ENCODE measurements at regions not wholly inside any gene's neighbourhood (a gene's known extent, or its start where the extent isn't known, plus 50 kb on each side); places are given as distances from the start of the nearest gene placed in this dataset.

DNA sequence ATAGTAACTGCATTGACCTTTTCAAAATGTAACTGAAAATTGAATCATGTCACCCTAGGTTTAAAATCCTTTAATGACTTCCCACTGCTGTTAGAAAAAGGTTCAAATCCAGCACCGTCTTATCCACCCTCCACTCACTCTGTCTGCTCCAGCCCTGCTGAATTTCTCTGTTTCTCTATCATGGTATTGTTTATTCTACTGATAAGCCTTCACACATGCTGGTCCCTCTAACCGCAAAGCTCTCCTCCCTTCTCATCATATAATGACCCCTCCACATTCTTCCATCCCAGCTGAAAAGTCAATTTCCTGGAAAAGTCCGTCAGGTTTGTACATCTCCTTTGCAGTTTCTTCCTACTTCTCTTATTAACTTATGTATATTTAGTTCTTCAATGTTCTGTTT lies 389.2 kb upstream of the F9 start:
- Histone ChIP-seq H3K9me2 (replicated peaks; ENCODE audit: low read length) (no peaks in the 10 kb centered on the region), H3K36me3 (ENCODE audit: low read depth, low read length) (no peaks in the 10 kb centered on the region), H3F3A (ENCODE audit: low read length, unreplicated experiment) (no peaks in the 10 kb centered on the region), H3K4me1 (ENCODE audit: insufficient read depth, low read length) (no peaks in the 10 kb centered on the region), H3K4me2 (ENCODE audit: low read length) (no peak overlapping the region), H3K27ac (ENCODE audit: low read length) (no peak overlapping the region), H3K27me3 (ENCODE audit: low read length) (no peaks in the 10 kb centered on the region), H3K79me2 (ENCODE audit: low read length) (no peaks in the 10 kb centered on the region), H4K20me1 (ENCODE audit: low read length) (no peaks in the 10 kb centered on the region), H3K9ac (ENCODE audit: low read length) (no peak overlapping the region), H2AFZ (ENCODE audit: low read length) (no peak overlapping the region), H3K4me3 (ENCODE audit: low read length) (no peak overlapping the region), H3K9me3 (ENCODE audit: low read length) (no peaks in the 10 kb centered on the region)
- POLR2A ChIA-PET (ENCODE audit: unreplicated experiment) = no interaction called here
- BruUV-seq (replicated peaks) = no TSS peak
- CTCF ChIA-PET = no interaction called here
- ATAC-seq (no peak), DNase-seq (no peak)
- intact Hi-C loops (cut with micrococcal nuclease) = no loop called here
- no peak for TF ChIP-seq EZH2phosphoT487 (IDR thresholded peaks at IDR 0.05; ENCODE audit: borderline replicate concordance, low read length)
- no peak for TF ChIP-seq EZH2 (IDR thresholded peaks at IDR 0.05; ENCODE audit: low read length, unreplicated experiment)
- TF ChIP-seq, protein P1, sequence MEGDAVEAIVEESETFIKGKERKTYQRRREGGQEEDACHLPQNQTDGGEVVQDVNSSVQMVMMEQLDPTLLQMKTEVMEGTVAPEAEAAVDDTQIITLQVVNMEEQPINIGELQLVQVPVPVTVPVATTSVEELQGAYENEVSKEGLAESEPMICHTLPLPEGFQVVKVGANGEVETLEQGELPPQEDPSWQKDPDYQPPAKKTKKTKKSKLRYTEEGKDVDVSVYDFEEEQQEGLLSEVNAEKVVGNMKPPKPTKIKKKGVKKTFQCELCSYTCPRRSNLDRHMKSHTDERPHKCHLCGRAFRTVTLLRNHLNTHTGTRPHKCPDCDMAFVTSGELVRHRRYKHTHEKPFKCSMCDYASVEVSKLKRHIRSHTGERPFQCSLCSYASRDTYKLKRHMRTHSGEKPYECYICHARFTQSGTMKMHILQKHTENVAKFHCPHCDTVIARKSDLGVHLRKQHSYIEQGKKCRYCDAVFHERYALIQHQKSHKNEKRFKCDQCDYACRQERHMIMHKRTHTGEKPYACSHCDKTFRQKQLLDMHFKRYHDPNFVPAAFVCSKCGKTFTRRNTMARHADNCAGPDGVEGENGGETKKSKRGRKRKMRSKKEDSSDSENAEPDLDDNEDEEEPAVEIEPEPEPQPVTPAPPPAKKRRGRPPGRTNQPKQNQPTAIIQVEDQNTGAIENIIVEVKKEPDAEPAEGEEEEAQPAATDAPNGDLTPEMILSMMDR (conservative IDR thresholded peaks at IDR 0.05; ENCODE audit: low read depth, low read length) = no peak

DNA sequence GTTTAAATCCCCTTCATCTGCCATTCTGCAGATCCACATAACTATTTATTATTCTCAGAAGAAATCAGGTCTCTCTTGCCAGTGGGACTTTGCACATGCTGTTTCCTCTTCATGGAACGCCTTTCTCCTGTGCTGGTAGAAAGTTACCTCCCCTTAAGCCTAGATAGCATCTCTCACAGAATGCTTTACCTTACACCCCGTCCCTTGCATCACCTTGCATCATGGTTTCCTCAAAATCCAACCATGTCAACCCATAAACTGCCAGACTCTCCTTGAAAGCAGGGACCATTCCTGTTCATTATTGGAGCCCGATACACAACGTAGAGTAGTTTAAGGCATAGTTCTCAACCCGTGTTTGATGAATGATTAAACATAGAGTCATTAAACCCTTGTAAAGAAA lies 396.2 kb upstream of the F9 start:
- TF ChIP-seq EZH2phosphoT487 (IDR thresholded peaks at IDR 0.05; ENCODE audit: borderline replicate concordance, low read length) (no peak), EZH2 (IDR thresholded peaks at IDR 0.05; ENCODE audit: low read length, unreplicated experiment) (no peak)
- TF ChIP-seq, protein P1 (conservative IDR thresholded peaks at IDR 0.05; ENCODE audit: low read depth, low read length) = no peak
- no peaks in the 10 kb centered on the region for H3F3A ChIP-seq (ENCODE audit: low read length, unreplicated experiment)
- ChIA-PET POLR2A (ENCODE audit: unreplicated experiment) (no interaction called here), CTCF (no interaction called here)
- H3K9ac ChIP-seq (ENCODE audit: low read length) = no peak overlapping the region
- no peaks in the 10 kb centered on the region for H4K20me1 ChIP-seq (ENCODE audit: low read length)
- BruUV-seq (replicated peaks) = no TSS peak
- intact Hi-C loops (cut with micrococcal nuclease) = no loop called here
- H3K9me2 ChIP-seq (replicated peaks; ENCODE audit: low read length) = no peaks in the 10 kb centered on the region
- no peak overlapping the region for H3K27ac ChIP-seq (ENCODE audit: low read length)
- ATAC-seq (no peak), DNase-seq (no peak)
- no peaks in the 10 kb centered on the region for H3K9me3 ChIP-seq (ENCODE audit: low read length)
- no peak overlapping the region for H3K4me3 ChIP-seq (ENCODE audit: low read length)
- no peak overlapping the region for H3K4me2 ChIP-seq (ENCODE audit: low read length)
- H3K36me3 ChIP-seq (ENCODE audit: low read depth, low read length) = no peaks in the 10 kb centered on the region
- no peaks in the 10 kb centered on the region for H3K27me3 ChIP-seq (ENCODE audit: low read length)
- H3K4me1 ChIP-seq (ENCODE audit: insufficient read depth, low read length) = no peaks in the 10 kb centered on the region
- H3K79me2 ChIP-seq (ENCODE audit: low read length) = no peaks in the 10 kb centered on the region
- H2AFZ ChIP-seq (ENCODE audit: low read length) = no peak overlapping the region

DNA sequence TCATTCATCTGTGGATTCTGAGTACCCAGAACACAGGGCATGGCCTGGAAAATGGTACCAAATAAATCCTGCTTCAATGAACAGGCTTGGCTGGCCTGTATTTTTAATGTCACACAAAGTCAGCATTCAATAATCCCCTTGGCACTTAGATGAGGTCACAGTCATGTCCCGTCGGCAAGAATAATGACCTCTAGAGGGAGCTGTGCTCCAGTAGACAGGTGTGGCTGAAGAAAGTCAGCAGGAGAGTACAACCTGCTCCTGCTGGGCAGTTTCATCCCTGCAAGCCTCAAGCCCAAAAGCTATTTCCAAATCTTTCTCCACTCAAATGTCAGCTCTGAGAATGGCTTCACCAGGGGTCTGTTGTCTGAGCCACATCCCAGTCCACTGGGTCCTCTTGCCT lies 404.0 kb upstream of the F9 start:
- Histone ChIP-seq H3K4me2 (ENCODE audit: low read length) (no peak overlapping the region), H3K9me2 (replicated peaks; ENCODE audit: low read length) (no peaks in the 10 kb centered on the region), H3K27me3 (ENCODE audit: low read length) (no peaks in the 10 kb centered on the region), H3K4me1 (ENCODE audit: insufficient read depth, low read length) (peaks cover 15% of the 10 kb centered on the region), H3F3A (ENCODE audit: low read length, unreplicated experiment) (no peaks in the 10 kb centered on the region), H3K36me3 (ENCODE audit: low read depth, low read length) (no peaks in the 10 kb centered on the region), H3K9me3 (ENCODE audit: low read length) (no peaks in the 10 kb centered on the region), H3K9ac (ENCODE audit: low read length) (no peak overlapping the region), H3K4me3 (ENCODE audit: low read length) (no peak overlapping the region), H3K27ac (ENCODE audit: low read length) (no peak overlapping the region), H2AFZ (ENCODE audit: low read length) (no peak overlapping the region), H3K79me2 (ENCODE audit: low read length) (no peaks in the 10 kb centered on the region), H4K20me1 (ENCODE audit: low read length) (no peaks in the 10 kb centered on the region)
- peak; percentile 64; the same call in 1 of the 2 replicates for ATAC-seq
- no TSS peak for BruUV-seq (replicated peaks)
- ChIA-PET CTCF (no interaction called here), POLR2A (ENCODE audit: unreplicated experiment) (no interaction called here)
- intact Hi-C loops (cut with micrococcal nuclease) = loop anchor here (1.0 to 10.0 kb wide), 4 partner anchors 74 to 352 kb away; no protein-coding TSS in a partner anchor
- TF ChIP-seq, protein P1 (conservative IDR thresholded peaks at IDR 0.05; ENCODE audit: low read depth, low read length) = peak; percentile 77
- TF ChIP-seq EZH2phosphoT487 (IDR thresholded peaks at IDR 0.05; ENCODE audit: borderline replicate concordance, low read length) = no peak
- DNase-seq = peak; percentile 80
